ENCODE measurements at regions not wholly inside any gene's neighbourhood (a gene's known extent, or its start where the extent isn't known, plus 50 kb on each side); places are given as distances from the start of the nearest gene placed in this dataset.
"Not testable (repeated sequence)": the region's sequence is repeated elsewhere in the genome, so short reads cannot be mapped to it uniquely, and the experiment has no call there.

DNA sequence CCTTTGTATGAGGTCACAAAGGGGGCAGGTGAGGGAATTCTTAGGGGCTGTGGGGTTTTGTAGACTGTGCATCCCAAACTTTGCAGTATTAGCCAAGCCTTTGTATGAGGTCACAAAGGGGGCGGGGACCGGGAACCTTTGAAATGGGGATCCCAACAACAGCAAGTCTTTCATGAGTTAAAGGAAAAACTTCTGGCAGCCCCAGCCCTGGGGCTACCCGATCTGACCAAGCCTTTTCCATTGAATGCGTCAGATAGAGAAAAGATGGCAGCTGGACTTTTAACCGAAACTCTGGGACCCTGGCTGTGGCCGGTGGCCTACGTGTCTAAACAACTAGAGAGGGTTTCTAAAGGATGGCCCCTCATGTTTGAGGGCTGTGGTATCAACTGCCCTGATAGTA, 79.0 kb upstream of the RUBCNL start:
- H4K8ac ChIP-seq (replicated peaks; ENCODE audit: insufficient read length, low read depth, low read length); H4K5ac ChIP-seq (ENCODE audit: insufficient read length, low read depth, low read length); H3K4me1 ChIP-seq (ENCODE audit: insufficient read depth, low read length); H2AFZ ChIP-seq (ENCODE audit: low read length); H3K4me3 Mint-ChIP-seq; H3K36me3 Mint-ChIP-seq (ENCODE audit: insufficient read depth in 1 of 3, low read depth in 3 of 3); DNase-seq; H3K4me2 ChIP-seq (ENCODE audit: insufficient read depth, insufficient read length, low read length); H3K9me3 Mint-ChIP-seq; H3K23me2 ChIP-seq (ENCODE audit: insufficient read length, low read depth, low read length, poor library complexity, severe bottlenecking); H3T11ph ChIP-seq (ENCODE audit: low read length); H3K18ac ChIP-seq (ENCODE audit: insufficient read length, low read depth, low read length); H4K20me1 ChIP-seq (ENCODE audit: control insufficient read depth, insufficient read depth, insufficient read length); H2BK5ac ChIP-seq (ENCODE audit: insufficient read length, low read length); H3K27ac Mint-ChIP-seq; H2BK15ac ChIP-seq (ENCODE audit: low read depth, low read length); H3K27me3 Mint-ChIP-seq (ENCODE audit: low read depth); H2BK20ac ChIP-seq (ENCODE audit: low read depth, low read length, poor library complexity, severe bottlenecking); H3K4ac ChIP-seq (ENCODE audit: low read depth, low read length); H3K9me3 ChIP-seq (ENCODE audit: control insufficient read depth, low read depth, low read length); H3K56ac ChIP-seq (ENCODE audit: insufficient read length, low read depth, low read length); H2AK5ac ChIP-seq (ENCODE audit: insufficient read length, low read length); H3K9ac ChIP-seq (ENCODE audit: extremely low read depth, insufficient read length, low read length); H3K27ac ChIP-seq (ENCODE audit: insufficient read length, low read depth, low read length); H2BK120ac ChIP-seq (ENCODE audit: low read depth, low read length, poor library complexity, severe bottlenecking); H3K14ac ChIP-seq (ENCODE audit: insufficient read depth, low read length); H2BK12ac ChIP-seq (ENCODE audit: insufficient read length, low read depth, low read length); H3K23ac ChIP-seq (ENCODE audit: insufficient read length, low read depth, low read length); H3K4me1 Mint-ChIP-seq; H3K79me1 ChIP-seq (ENCODE audit: insufficient read depth, low read depth, low read length, poor library complexity, severe bottlenecking); H3K79me2 ChIP-seq (ENCODE audit: insufficient read depth, low read length); H4K91ac ChIP-seq (ENCODE audit: insufficient read length, low read depth, low read length); H3K27me3 ChIP-seq (ENCODE audit: insufficient read depth, low read length): not testable (repeated sequence)
- no CpG with 5 or more reads among the region's 7 CpGs for WGBS (ENCODE audit: extremely low coverage, insufficient read length, low lambda C conversion rate)
